Kidney capillary endothelial cell (primary cell): ENCODE measurements at regions not wholly inside any gene's neighbourhood (a gene's known extent, or its start where the extent isn't known, plus 50 kb on each side); places are given as distances from the start of the nearest gene placed in this dataset.
A peak's percentile ranks its signal among the peaks of the same experiment; 100 is the strongest.
"Not testable (repeated sequence)": the region's sequence is repeated elsewhere in the genome, so short reads cannot be mapped to it uniquely, and the experiment has no call there.

ENCODE experiments used
- DNase-seq: peaks from one replicate; pipeline ENCODE4 v3.0.0-alpha.2; 2018; ENCODE audit warnings: low spot score

DNA sequence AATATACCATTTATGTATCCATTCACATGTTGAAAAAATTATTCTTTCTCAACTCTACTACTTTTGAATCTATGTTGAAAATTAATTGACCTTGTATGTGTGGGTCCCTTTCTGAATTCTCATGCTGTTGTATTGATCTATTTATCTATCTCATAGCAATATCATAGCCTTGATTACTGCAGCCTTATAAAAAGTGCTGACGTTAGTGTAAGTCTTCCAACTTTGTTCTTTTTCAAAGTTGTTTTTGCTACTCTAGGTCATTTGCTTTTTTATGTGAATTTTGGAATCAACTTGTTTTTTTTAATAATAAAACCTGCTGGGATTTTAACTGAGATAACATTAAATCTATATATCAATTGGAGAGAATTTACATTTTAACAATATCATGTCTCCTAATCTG is 52.2 kb upstream of the PAX3 start:
- DNase-seq: no peak

DNA sequence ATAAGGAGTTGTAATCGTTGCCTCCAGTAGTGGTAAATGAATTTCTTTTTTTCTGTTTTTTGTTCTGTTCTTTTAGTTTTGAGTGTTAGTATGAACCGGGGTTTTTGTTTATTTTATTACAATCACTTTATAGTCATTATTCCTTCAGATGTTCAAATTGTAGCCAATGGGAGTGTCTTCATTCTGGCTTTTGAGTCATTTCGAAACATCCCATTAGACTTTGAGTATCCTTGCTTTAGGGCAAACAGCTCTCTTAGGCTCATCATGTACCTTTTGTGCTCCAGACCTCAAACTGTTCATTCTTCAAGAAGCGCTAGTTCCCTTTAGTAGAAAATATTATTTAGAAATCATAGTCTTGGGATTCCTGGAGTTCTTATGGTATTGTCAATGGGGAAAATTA is 54.2 kb upstream of the PAX3 start:
- no peak for DNase-seq

DNA sequence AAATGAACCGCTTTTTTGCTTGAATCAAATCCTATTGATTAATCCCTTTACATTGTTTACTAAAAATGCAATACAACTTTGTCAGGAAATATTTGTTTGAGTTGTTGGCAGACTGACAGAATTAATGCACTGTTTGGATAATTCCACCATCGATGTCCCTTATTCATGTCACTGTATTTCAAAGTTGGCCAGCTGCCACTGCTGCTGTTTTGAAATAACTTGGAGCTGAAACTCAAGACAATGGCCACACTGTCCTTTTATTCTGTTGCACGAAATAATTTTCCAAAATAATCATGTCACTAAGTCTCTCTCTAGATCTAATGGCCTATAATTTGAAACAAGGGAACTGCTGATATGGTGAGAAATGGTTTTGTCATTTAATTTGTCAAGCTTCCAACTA is 55.2 kb upstream of the PAX3 start:
- no peak for DNase-seq

DNA sequence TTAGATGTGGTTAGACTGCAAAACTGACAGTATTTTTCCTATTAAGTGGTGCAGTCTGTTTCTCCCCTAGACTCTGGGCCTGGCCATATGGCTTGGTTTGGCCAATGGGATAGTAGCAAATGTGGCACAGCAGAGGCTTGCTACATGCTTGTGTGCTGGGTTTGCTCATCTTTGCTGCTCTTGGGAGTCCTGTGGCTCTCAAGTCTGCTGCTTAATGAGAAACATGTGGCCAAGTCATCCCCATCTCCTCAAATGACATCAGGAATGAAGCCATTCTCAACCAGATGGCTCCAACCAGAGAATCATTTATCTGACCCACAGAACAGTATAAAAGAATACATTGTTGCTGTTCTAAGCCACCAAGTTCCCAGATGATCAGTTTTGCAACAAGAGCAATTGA is 57.1 kb upstream of the PAX3 start:
- no peak for DNase-seq

DNA sequence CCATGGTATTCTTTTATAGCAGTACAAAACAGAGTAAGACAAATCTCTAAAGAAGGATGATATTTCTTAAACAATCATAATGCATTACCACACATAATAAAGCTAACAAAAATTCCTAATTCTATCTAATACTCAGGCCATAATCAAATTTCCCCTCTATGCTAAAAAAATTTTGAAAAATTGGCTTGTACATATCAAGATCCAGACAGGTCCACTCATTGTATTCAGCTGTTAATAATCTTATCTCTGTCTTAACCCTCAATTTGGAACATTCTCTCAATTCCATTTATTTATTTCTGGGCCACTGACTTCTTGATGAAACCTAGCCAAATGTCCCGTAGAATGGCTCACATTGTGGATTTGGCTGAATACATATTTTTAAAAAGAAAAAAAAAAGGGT is 59.1 kb upstream of the PAX3 start:
- DNase-seq: no peak

DNA sequence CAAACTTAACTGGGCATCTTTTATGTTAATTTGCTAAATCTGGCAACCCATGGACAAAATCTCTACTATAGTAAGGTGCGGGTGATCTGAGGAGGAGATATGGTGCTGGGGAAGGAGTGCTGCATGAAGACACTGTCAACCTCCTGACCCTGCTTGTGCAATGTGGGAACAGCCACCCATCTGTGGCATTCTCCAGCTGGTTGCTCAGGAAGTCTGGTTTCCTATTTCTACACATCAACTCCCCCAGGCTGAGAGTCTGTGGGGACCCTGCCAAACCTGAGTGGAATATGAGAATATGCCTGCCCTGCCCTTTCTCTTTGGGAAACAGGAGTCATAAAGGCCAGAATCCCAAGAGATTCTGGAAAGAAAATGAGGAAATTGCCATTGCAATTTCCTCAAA is 60.1 kb upstream of the PAX3 start:
- no peak for DNase-seq

DNA sequence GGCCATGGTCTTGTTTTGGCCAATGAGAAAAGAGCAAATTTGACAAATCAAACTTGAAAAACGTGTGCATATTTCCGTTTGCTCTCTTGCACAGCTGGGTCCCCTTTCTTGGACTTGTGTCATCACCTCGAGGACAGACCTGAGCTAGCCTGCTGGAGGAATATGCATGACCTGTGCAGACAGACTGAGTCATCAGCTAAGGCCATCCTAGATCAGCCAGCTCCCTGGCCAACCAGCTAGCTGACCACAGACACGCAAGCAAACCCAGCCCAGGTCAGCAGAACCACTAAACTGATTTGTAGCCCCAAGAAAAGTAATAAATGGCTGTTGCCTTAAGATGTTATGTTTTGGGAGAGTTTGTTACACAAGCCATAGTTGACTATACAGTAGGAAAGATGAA is 61.3 kb upstream of the PAX3 start:
- no peak for DNase-seq

DNA sequence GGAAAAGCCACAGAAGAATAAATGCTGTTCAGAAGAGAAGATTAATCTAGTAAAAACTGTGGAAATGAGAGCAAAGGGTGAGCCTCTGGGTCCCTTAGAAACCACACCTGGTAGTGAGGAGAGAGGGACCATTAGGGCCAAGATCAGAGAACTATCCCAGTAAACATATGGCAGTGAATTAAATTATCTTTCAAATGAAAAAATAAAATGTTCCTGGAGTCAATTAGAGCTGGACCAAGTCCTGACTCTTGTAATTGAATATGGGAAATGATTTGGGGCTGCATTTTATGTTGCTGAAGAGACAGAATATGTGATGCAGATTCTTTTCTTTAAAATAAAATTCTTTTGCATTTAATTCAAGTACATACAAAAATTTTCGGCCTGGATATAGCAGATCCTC is 62.2 kb upstream of the PAX3 start:
- DNase-seq: no peak

DNA sequence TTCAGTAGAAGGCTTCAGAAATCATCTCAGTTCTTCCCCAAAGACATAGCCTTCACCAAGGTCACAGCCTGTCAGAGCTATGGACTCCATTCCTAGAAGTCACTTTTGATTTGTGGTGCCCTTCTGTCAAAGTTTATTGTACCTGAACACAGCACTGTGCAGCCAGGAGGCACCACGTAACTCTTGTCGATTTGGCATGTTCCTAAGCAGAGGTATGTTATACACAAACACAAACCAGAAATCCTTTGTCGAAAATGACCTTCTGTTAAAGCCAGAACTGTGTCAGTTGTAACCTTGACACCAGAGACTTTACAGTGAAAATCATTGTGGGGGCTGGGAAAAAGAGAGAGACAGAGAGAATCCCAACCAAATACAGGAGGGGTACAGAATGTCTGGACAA is 62.6 kb upstream of the SGPP2 start:
- no peak for DNase-seq

DNA sequence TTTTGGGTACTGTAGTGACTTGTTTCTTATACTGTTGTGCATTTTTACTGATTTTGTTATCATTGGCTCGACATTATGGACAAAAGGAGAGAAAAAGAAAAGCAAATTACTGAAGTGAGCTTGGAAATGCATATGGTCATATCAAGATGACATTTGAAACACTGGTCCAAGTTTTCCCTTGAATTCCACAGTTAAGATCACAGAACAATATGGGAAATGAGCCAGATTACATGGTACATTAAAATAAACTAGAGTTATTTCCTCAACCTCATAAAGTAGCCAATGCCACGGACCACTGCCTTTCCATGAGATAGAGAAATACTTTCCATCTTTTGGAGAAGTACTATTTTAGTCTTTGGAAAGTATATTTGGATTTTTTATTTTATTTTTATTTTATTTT is 62.0 kb upstream of the SGPP2 start:
- DNase-seq: no peak

DNA sequence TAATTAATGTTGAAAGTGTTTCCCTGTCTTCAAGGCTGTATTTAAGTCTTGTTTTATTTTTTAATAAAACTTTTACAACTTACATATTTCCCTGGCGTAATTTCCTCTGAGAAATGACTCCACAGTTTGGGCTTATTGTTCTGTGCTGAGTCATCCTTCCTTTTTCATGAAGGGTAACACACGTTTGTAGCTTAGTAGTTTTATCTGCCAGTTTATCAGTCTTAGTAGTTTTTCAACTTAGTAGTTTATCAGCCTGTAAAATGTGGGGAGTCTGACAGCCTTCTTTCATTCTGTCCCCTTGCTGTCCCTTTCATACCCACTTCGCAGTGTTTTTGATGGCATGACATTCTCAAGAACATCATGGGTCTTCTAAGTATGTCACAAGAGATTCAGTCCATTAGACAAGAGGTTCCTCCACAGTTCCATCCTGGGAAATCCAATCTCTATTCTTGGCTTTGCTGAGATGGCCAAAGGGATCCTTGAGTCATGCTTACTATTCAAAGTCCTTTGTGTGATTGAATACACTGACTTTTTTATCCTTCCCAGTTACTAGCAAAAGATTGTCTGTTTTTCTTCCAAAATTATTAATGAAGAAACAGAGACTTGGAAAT is 60.0 kb upstream of the SGPP2 start:
- peak; percentile 89 for DNase-seq

DNA sequence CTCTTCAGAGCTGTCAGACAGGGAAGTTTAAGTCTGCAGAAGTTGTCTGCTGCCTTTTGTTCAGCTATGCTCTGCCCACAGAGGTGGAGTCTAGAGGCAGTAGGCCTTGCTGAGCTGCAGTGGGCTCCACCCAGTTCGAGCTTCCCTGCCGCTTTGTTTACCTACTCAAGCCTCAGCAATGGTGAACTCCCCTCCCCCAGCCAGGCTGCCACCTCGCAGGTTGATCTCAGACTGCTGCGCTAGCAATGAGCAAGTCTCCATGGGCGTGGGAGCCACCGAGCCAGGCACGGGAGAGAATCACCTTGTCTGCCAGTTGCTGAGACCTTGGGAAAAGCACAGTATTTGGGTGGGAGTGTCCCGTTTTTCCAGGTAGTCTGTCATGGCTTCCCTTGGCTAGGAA is 56.1 kb upstream of the SGPP2 start:
- not testable (repeated sequence) for DNase-seq

DNA sequence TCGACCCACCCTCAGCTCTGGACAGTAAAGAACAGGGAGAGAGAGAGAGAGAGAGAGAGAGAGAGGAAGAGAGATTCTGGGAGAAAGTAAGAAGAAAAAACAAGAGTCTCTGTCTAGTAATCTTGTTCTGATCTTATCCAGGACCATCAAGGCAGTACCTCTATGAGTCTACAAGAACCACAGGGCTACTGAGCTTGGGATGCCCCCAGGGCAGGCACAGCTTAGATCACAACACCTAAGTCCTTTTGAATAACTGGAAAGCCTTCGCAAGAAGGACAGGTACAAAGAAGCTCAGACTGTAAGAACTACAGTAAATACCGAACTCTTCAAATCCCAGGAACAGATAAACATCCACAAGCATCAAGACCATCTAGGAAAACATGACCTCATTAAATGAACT is 51.4 kb upstream of the SGPP2 start:
- DNase-seq: no peak
